ENCODE measurements at regions not wholly inside any gene's neighbourhood (a gene's known extent, or its start where the extent isn't known, plus 50 kb on each side); places are given as distances from the start of the nearest gene placed in this dataset.

GRCh38 chr17:77407321-77408277 lies 266.8 kb downstream of the SEC14L1 start:
- no peaks in the 10 kb centered on the region for H3K9me3 Mint-ChIP-seq
- DNase-seq (no peak), ATAC-seq (replicated peaks in 1 of 4) (no peak)
- H3K4me3 Mint-ChIP-seq, result peak overlapping the region; percentile 62 to 93 (median 92)
- peaks cover 0 to 18% of the 10 kb centered on the region in 2 donors for H3K36me3 ChIP-seq (ENCODE audit: control insufficient read depth in 2 of 2, extremely low read depth in 1 of 2, insufficient read depth in 1 of 2, low read length in 1 of 2)
- no peaks in the 10 kb centered on the region for H3K27me3 ChIP-seq (replicated peaks in 1 of 2; ENCODE audit: control insufficient read depth in 2 of 2, extremely low read depth in 1 of 2, insufficient read depth in 2 of 2, low read length in 1 of 2)
- POLR2A ChIA-PET, result no interaction called here
- H3K27ac Mint-ChIP-seq, result peak overlapping the region; percentile 99 to 100
- 72% methylated on average over 4 of the region's 11 CpGs for WGBS (ENCODE audit: insufficient coverage)
- H3K4me3 ChIP-seq (ENCODE audit: control insufficient read depth in 1 of 2, extremely low read depth in 1 of 2, low read length in 1 of 2), result peak overlapping the region in 1 of 2 donors; percentile 30
- peaks cover 21% of the 10 kb centered on the region for H3K36me3 Mint-ChIP-seq
- H3K27me3 Mint-ChIP-seq, result no peaks in the 10 kb centered on the region
- peak overlapping the region; percentile 84 for H3K27ac ChIP-seq (ENCODE audit: low read length)
- H3K9me3 ChIP-seq, result no peaks in the 10 kb centered on the region
- peaks cover 85 to 97% (median 88%) of the 10 kb centered on the region in 3 donors for H3K4me1 Mint-ChIP-seq
- H3K4me1 ChIP-seq (ENCODE audit: control insufficient read depth in 1 of 2, extremely low read depth in 1 of 2, insufficient read depth in 2 of 2, low read length in 2 of 2), result peaks cover 68 to 100% of the 10 kb centered on the region in 2 experiments
- CTCF ChIA-PET, result interaction anchor here (0.6 kb wide), 2 partner anchors 8 to 76 kb away, joined by 4 to 8 read pairs; no protein-coding TSS in a partner anchor

DNA sequence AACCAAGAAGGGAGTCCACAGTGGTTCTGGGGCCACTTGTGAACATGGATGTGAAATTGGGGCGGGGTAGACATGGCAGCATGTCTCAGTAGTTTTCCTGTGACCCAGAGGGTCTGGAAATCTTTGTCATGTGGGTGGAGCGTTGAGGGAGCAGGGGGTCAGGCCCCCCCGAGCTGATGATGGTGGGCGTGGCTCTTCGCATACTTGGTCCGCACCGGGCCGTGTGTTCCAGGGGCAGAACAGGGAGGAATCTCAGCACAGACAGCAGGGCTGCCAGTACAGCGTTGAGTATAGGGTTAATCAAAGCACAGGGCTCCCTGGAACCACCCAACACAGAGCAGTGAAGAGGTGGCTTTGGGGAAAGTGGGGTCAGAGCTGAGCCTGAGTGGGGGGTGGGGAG lies 267.5 kb downstream of the SEC14L1 start:
- H3K4me3 Mint-ChIP-seq, result peak overlapping the region in 2 of 3 donors; percentile 43 to 92
- ChIA-PET POLR2A (no interaction called here), CTCF (interaction anchor here in 1 of 2 donors (0.6 kb wide), 1 partner anchor 8 kb away, joined by 8 read pairs; no protein-coding TSS in a partner anchor)
- no peaks in the 10 kb centered on the region for H3K9me3 ChIP-seq
- peaks cover 63 to 97% of the 10 kb centered on the region in 2 experiments for H3K4me1 ChIP-seq (ENCODE audit: control insufficient read depth in 1 of 2, extremely low read depth in 1 of 2, insufficient read depth in 2 of 2, low read length in 2 of 2)
- no peaks in the 10 kb centered on the region for H3K9me3 Mint-ChIP-seq
- ATAC-seq (replicated peaks in 1 of 4) (no peak), DNase-seq (no peak)
- H3K27ac ChIP-seq (ENCODE audit: low read length), result peak overlapping the region; percentile 84
- peaks cover 20% of the 10 kb centered on the region for H3K36me3 Mint-ChIP-seq
- H3K27ac Mint-ChIP-seq, result peak overlapping the region; percentile 99 to 100
- H3K4me3 ChIP-seq (ENCODE audit: control insufficient read depth in 1 of 2, extremely low read depth in 1 of 2, low read length in 1 of 2), result peak overlapping the region in 1 of 2 donors; percentile 30
- WGBS (ENCODE audit: insufficient coverage), result 85% methylated on average over 8 of the region's 9 CpGs
- H3K27me3 Mint-ChIP-seq, result no peaks in the 10 kb centered on the region
- H3K27me3 ChIP-seq (replicated peaks in 1 of 2; ENCODE audit: control insufficient read depth in 2 of 2, extremely low read depth in 1 of 2, insufficient read depth in 2 of 2, low read length in 1 of 2), result no peaks in the 10 kb centered on the region
- H3K36me3 ChIP-seq (ENCODE audit: control insufficient read depth in 2 of 2, extremely low read depth in 1 of 2, insufficient read depth in 1 of 2, low read length in 1 of 2), result peaks cover 0 to 14% of the 10 kb centered on the region in 2 donors
- H3K4me1 Mint-ChIP-seq, result peaks cover 84 to 97% (median 88%) of the 10 kb centered on the region in 3 donors

GRCh38 chr17:77409282-77410161 lies 268.8 kb downstream of the SEC14L1 start:
- H3K27ac ChIP-seq (ENCODE audit: low read length), result peak overlapping the region; percentile 83
- no peaks in the 10 kb centered on the region for H3K9me3 ChIP-seq
- DNase-seq, result peak in 21 of 35 experiments; percentile 32 to 79 (median 49)
- Mint-ChIP-seq H3K27me3 (no peaks in the 10 kb centered on the region), H3K4me3 (peak overlapping the region in 2 of 3 donors; percentile 59 to 92), H3K27ac (peak overlapping the region; percentile 93 to 100), H3K36me3 (peaks cover 18% of the 10 kb centered on the region), H3K9me3 (no peaks in the 10 kb centered on the region), H3K4me1 (peaks cover 71 to 90% (median 80%) of the 10 kb centered on the region in 3 donors)
- H3K36me3 ChIP-seq (ENCODE audit: control insufficient read depth in 2 of 2, extremely low read depth in 1 of 2, insufficient read depth in 1 of 2, low read length in 1 of 2), result peaks cover 0 to 8% of the 10 kb centered on the region in 2 donors
- no peaks in the 10 kb centered on the region for H3K27me3 ChIP-seq (replicated peaks in 1 of 2; ENCODE audit: control insufficient read depth in 2 of 2, extremely low read depth in 1 of 2, insufficient read depth in 2 of 2, low read length in 1 of 2)
- WGBS (ENCODE audit: insufficient coverage), result 42% methylated on average over 19 of the region's 34 CpGs
- POLR2A ChIA-PET, result interaction anchor here in 1 of 2 donors (0.6 kb wide), 2 partner anchors 644 to 1344 kb away, joined by 3 to 17 read pairs; no protein-coding TSS in a partner anchor
- CTCF ChIA-PET, result interaction anchor here in 1 of 2 donors (0.5 to 1.4 kb wide), 3 partner anchors 8 to 86 kb away, joined by 3 to 8 read pairs (median 5); no protein-coding TSS in a partner anchor
- H3K4me1 ChIP-seq (ENCODE audit: control insufficient read depth in 1 of 2, extremely low read depth in 1 of 2, insufficient read depth in 2 of 2, low read length in 2 of 2), result peaks cover 55 to 88% of the 10 kb centered on the region in 2 experiments
- ATAC-seq (replicated peaks in 1 of 4), result peak in 2 of 4 experiments; percentile 31 to 66
- peak overlapping the region; percentile 22 to 55 for H3K4me3 ChIP-seq (ENCODE audit: control insufficient read depth in 1 of 2, extremely low read depth in 1 of 2, low read length in 1 of 2)

DNA sequence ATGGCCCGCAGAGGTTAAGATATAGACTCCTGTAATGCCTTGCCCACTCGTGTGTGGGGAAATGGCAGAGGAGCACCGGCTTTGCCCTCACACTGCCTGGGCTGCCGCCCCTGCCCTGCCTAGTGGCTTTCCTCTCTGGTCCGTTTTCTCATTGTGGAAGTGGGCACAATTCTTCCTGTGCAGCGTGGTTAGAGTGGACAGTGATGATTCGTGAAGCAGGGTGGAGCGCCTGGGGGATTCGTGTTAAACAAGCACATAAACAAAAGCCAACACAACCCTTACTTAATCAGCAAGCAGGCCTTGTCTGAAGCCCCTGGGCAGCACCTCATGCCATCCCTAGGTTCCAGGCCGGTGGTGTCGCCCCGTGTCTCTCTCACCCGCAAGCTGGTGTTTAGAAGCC lies 269.7 kb downstream of the SEC14L1 start:
- Mint-ChIP-seq H3K36me3 (peaks cover 12% of the 10 kb centered on the region), H3K9me3 (no peaks in the 10 kb centered on the region), H3K27me3 (no peaks in the 10 kb centered on the region), H3K27ac (peak overlapping the region; percentile 82 to 100), H3K4me1 (peaks cover 64 to 85% (median 74%) of the 10 kb centered on the region in 3 donors), H3K4me3 (peak overlapping the region in 1 of 3 donors; percentile 92)
- Histone ChIP-seq H3K27me3 (replicated peaks in 1 of 2; ENCODE audit: control insufficient read depth in 2 of 2, extremely low read depth in 1 of 2, insufficient read depth in 2 of 2, low read length in 1 of 2) (no peaks in the 10 kb centered on the region), H3K4me3 (ENCODE audit: control insufficient read depth in 1 of 2, extremely low read depth in 1 of 2, low read length in 1 of 2) (no peak overlapping the region), H3K27ac (ENCODE audit: low read length) (peak overlapping the region; percentile 83), H3K36me3 (ENCODE audit: control insufficient read depth in 2 of 2, extremely low read depth in 1 of 2, insufficient read depth in 1 of 2, low read length in 1 of 2) (peaks cover 0 to 13% of the 10 kb centered on the region in 2 donors), H3K9me3 (no peaks in the 10 kb centered on the region), H3K4me1 (ENCODE audit: control insufficient read depth in 1 of 2, extremely low read depth in 1 of 2, insufficient read depth in 2 of 2, low read length in 2 of 2) (peaks cover 51 to 79% of the 10 kb centered on the region in 2 experiments)
- DNase-seq, result no peak
- POLR2A ChIA-PET, result interaction anchor here in 1 of 2 donors (0.6 kb wide), 1 partner anchor 645 kb away, joined by 17 read pairs; no protein-coding TSS in a partner anchor
- CTCF ChIA-PET, result interaction anchor here (0.5 to 2.2 kb wide), 8 partner anchors 9 to 1298 kb away, joined by 3 to 8 read pairs (median 4); no protein-coding TSS in a partner anchor
- no peak for ATAC-seq (replicated peaks in 1 of 4)
- WGBS (ENCODE audit: insufficient coverage), result 86% methylated on average over 9 of the region's 13 CpGs

DNA sequence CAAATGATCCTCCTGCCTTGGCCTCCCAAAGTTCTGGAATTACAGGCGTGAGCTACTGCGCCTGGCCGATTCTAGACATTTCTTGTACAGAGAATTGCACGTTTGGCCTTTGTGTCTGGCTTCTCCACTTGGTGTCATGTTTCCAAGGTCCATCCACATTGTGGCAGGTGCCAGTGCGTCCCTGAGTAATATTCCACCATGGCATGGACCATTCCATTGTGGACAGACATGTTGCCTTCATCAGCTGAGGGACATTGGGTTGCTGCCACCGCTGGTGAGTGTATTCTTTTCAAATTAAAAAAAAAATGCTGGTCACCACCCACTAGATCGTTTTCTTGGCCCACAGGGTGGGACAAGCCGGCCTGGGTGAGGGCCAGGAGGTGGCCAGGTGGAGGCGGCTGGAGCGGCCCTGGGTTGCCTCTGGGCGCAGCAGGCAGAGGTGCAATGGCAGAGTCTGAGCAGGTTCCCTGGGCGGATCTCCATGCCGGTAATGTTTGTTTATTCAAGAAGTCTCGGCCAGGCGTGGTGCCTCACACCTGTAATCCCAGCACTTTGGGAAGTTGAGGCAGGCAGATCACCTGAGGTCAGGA lies 274.1 kb downstream of the SEC14L1 start:
- ChIA-PET POLR2A (interaction anchor here (0.6 to 0.7 kb wide), 2 partner anchors 33 to 81 kb away, joined by 6 to 7 read pairs; no protein-coding TSS in a partner anchor), CTCF (interaction anchor here (0.6 to 0.9 kb wide), 2 partner anchors 15 to 49 kb away, joined by 5 to 7 read pairs; no protein-coding TSS in a partner anchor)
- Mint-ChIP-seq H3K27me3 (no peaks in the 10 kb centered on the region), H3K9me3 (no peaks in the 10 kb centered on the region), H3K36me3 (peaks cover 6% of the 10 kb centered on the region), H3K4me3 (no peak overlapping the region), H3K27ac (peak overlapping the region in 1 of 2 donors; percentile 88), H3K4me1 (peaks cover 54 to 71% (median 65%) of the 10 kb centered on the region in 3 donors)
- Histone ChIP-seq H3K9me3 (no peaks in the 10 kb centered on the region), H3K36me3 (ENCODE audit: control insufficient read depth in 2 of 2, extremely low read depth in 1 of 2, insufficient read depth in 1 of 2, low read length in 1 of 2) (peaks cover 0 to 26% of the 10 kb centered on the region in 2 donors), H3K27me3 (replicated peaks in 1 of 2; ENCODE audit: control insufficient read depth in 2 of 2, extremely low read depth in 1 of 2, insufficient read depth in 2 of 2, low read length in 1 of 2) (no peaks in the 10 kb centered on the region), H3K27ac (ENCODE audit: low read length) (no peak overlapping the region), H3K4me3 (ENCODE audit: control insufficient read depth in 1 of 2, extremely low read depth in 1 of 2, low read length in 1 of 2) (no peak overlapping the region), H3K4me1 (ENCODE audit: control insufficient read depth in 1 of 2, extremely low read depth in 1 of 2, insufficient read depth in 2 of 2, low read length in 2 of 2) (peaks cover 43 to 76% of the 10 kb centered on the region in 2 experiments)
- no peak for ATAC-seq (replicated peaks in 1 of 4)
- DNase-seq, result no peak
- WGBS (ENCODE audit: insufficient coverage), result 94% methylated on average over 13 of the region's 15 CpGs
